HL-60 (cell line): ENCODE measurements at regions not wholly inside any gene's neighbourhood (a gene's known extent, or its start where the extent isn't known, plus 50 kb on each side); places are given as distances from the start of the nearest gene placed in this dataset.

Experiments
- DNase-seq, 2 experiments: peaks; one replicate each; pipeline ENCODE4 v3.0.0-alpha.2; 2010 to 2020; ENCODE audit warnings: low read depth in 1 of 2, low spot score in 1 of 2
- H3K27ac ChIP-seq: fragments of 250-450 bp; sonication (Bioruptor Pico); replicated peaks from 2 replicates; pipeline ENCODE4 v1.5.1; 2020; ENCODE audit warnings: mild to moderate bottlenecking, moderate library complexity
- H3K27me3 ChIP-seq: fragments of 250-450 bp; sonication (Bioruptor Pico); 2 replicates; pipeline ENCODE4 v1.5.1; 2021; ENCODE audit warnings: mild to moderate bottlenecking, moderate library complexity; ENCODE audit not compliant: insufficient read depth, poor library complexity, severe bottlenecking
- H3K4me3 ChIP-seq: replicated peaks from 2 replicates; pipeline ENCODE4 v1.5.1; 2011; ENCODE audit warnings: mild to moderate bottlenecking, control low read depth, low read length; ENCODE audit not compliant: insufficient read depth
- CTCF ChIP-seq: IDR thresholded peaks from one replicate; pipeline ENCODE4 v1.5.1; 2011; ENCODE audit warnings: low read length, control low read depth, inconsistent platforms; ENCODE audit not compliant: insufficient read depth
- GABPA ChIP-seq: IDR thresholded peaks from 2 replicates; pipeline ENCODE4 v1.6.1; 2012; ENCODE audit warnings: low read depth
- POLR2AphosphoS5 ChIP-seq: IDR thresholded peaks from 2 replicates; pipeline ENCODE4 v1.6.1; 2012; ENCODE audit warnings: low read depth
- SPI1 ChIP-seq: IDR thresholded peaks from 2 replicates; pipeline ENCODE4 v1.6.1; 2012; ENCODE audit warnings: low read depth, mild to moderate bottlenecking, borderline replicate concordance
- TF ChIP-seq, protein P1 (sequence below): IDR thresholded peaks from 2 replicates; pipeline ENCODE4 v1.6.1; 2012; ENCODE audit warnings: low read depth; ENCODE audit not compliant: insufficient replicate concordance

GRCh38 chr10:111379534-111380187 lies 302.8 kb downstream of the ADRA2A start:
- no peak overlapping the region for H3K27ac ChIP-seq
- TF ChIP-seq POLR2AphosphoS5: no peak
- TF ChIP-seq, protein P1, sequence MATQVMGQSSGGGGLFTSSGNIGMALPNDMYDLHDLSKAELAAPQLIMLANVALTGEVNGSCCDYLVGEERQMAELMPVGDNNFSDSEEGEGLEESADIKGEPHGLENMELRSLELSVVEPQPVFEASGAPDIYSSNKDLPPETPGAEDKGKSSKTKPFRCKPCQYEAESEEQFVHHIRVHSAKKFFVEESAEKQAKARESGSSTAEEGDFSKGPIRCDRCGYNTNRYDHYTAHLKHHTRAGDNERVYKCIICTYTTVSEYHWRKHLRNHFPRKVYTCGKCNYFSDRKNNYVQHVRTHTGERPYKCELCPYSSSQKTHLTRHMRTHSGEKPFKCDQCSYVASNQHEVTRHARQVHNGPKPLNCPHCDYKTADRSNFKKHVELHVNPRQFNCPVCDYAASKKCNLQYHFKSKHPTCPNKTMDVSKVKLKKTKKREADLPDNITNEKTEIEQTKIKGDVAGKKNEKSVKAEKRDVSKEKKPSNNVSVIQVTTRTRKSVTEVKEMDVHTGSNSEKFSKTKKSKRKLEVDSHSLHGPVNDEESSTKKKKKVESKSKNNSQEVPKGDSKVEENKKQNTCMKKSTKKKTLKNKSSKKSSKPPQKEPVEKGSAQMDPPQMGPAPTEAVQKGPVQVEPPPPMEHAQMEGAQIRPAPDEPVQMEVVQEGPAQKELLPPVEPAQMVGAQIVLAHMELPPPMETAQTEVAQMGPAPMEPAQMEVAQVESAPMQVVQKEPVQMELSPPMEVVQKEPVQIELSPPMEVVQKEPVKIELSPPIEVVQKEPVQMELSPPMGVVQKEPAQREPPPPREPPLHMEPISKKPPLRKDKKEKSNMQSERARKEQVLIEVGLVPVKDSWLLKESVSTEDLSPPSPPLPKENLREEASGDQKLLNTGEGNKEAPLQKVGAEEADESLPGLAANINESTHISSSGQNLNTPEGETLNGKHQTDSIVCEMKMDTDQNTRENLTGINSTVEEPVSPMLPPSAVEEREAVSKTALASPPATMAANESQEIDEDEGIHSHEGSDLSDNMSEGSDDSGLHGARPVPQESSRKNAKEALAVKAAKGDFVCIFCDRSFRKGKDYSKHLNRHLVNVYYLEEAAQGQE: no peak
- no peak for TF ChIP-seq GABPA
- TF ChIP-seq SPI1: no peak
- no peak for TF ChIP-seq CTCF
- DNase-seq: no peak
- no peak overlapping the region for H3K4me3 ChIP-seq
- no peaks in the 10 kb centered on the region for H3K27me3 ChIP-seq

GRCh38 chr10:111384556-111384955 lies 307.7 kb downstream of the ADRA2A start:
- TF ChIP-seq CTCF (no peak), GABPA (no peak), SPI1 (no peak), POLR2AphosphoS5 (no peak)
- TF ChIP-seq, protein P1: no peak
- no peak overlapping the region for H3K4me3 ChIP-seq
- no peak overlapping the region for H3K27ac ChIP-seq
- no peak for DNase-seq
- H3K27me3 ChIP-seq: no peaks in the 10 kb centered on the region

DNA sequence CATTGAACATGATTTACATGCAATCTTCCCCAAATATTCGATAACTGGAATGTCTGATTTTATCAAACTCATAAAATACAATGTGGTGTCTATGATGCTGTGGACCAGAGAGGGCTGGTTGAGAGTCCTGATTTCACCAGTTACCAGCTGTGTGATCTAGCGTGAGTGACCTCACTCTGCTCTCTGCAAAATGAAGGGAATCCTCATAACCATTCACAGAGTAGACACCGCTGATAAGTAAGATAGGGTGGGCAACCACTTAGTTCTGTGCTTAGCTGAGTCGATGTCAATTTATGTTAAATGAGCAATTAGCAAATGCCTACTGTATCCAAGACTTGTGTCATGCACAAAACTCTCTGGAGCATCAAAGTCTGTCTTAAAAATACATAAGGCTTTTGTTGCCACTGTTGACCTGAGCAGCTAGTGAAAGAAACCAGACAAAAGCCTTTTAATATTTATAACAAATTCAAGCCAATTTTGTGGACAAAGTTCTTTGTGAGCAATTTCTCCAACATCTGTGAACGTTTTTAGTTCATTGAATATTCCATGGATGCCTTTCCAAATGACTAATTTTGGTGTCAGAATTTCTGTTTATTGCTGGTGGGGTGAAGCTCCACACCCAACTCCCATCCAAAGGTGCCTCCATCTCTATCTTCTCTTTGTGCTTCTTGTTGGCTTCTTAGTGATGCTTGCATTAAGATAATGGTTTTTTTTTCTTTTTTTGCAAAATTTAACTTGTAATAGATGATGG lies 314.2 kb downstream of the ADRA2A start:
- Histone ChIP-seq H3K27ac (no peak overlapping the region), H3K27me3 (no peaks in the 10 kb centered on the region), H3K4me3 (no peak overlapping the region)
- no peak for DNase-seq
- no peak for TF ChIP-seq POLR2AphosphoS5
- TF ChIP-seq SPI1: no peak
- TF ChIP-seq, protein P1: no peak
- no peak for TF ChIP-seq CTCF
- TF ChIP-seq GABPA: no peak
